IMR-90 (cell line): ENCODE measurements at regions not wholly inside any gene's neighbourhood (a gene's known extent, or its start where the extent isn't known, plus 50 kb on each side); places are given as distances from the start of the nearest gene placed in this dataset.

Experiments
- ATAC-seq: fragments of 200-7000 bp; cut with Tn5 transposase; 2 replicates; pipeline ENCODE4 v1.9.1; 2020; ENCODE audit warnings: low read depth, mild to moderate bottlenecking, moderate library complexity
- BruUV-seq: library from RNA; stranded (reverse); fragments of 400-500 nt; replicated peaks from 2 replicates; lab custom pipeline; 2021; lab: Mats Ljungman, UMichigan
- CTCF ChIA-PET: fragments of 300-600 bp; formaldehyde crosslinking; extraction: SDS; loops from one replicate; lab custom pipeline; 2021; ENCODE audit warnings: antibody characterized with exemption; lab: Yijun Ruan, JAX
- POLR2A ChIA-PET: fragments of 300-600 bp; sonication (Branson Sonifier 250); formaldehyde crosslinking; loops from one replicate; lab custom pipeline; 2022; ENCODE audit warnings: antibody characterized with exemption; ENCODE audit not compliant: unreplicated experiment; lab: Charles Lee
- DNase-seq: peaks from one replicate; pipeline ENCODE4 v3.0.0; 2013
- H2AFZ ChIP-seq: replicated peaks from 2 replicates; pipeline ENCODE3; 2013; ENCODE audit warnings: low read length, mild to moderate bottlenecking; ENCODE audit not compliant: poor library complexity
- H2AK5ac ChIP-seq: 2 replicates; pipeline ENCODE4 v1.6.1; 2013; ENCODE audit warnings: low read depth, low read length, inconsistent platforms
- H2AK9ac ChIP-seq: replicated peaks from 2 replicates; pipeline ENCODE3; 2013; ENCODE audit warnings: mild to moderate bottlenecking, low read depth, low read length, moderate library complexity; ENCODE audit not compliant: poor library complexity
- H2BK120ac ChIP-seq: 2 replicates; pipeline ENCODE4 v1.6.1; 2013; ENCODE audit warnings: low read depth, low read length, inconsistent platforms
- H2BK15ac ChIP-seq: 3 replicates; pipeline ENCODE4 v1.6.1; 2013; ENCODE audit warnings: low read depth, low read length, inconsistent platforms
- H2BK20ac ChIP-seq: 2 replicates; pipeline ENCODE4 v1.6.1; 2013; ENCODE audit warnings: low read depth, mild to moderate bottlenecking, inconsistent platforms, low read length, moderate library complexity
- H2BK5ac ChIP-seq: 2 replicates; pipeline ENCODE4 v1.6.1; 2013; ENCODE audit warnings: mild to moderate bottlenecking, low read depth, low read length, inconsistent platforms; ENCODE audit not compliant: poor library complexity, severe bottlenecking
- H3K14ac ChIP-seq: replicated peaks from 2 replicates; pipeline ENCODE4 v1.6.1; 2013; ENCODE audit warnings: low read depth, low read length, inconsistent platforms
- H3K18ac ChIP-seq: 2 replicates; pipeline ENCODE4 v1.6.1; 2013; ENCODE audit warnings: low read depth, low read length, control low read depth
- H3K23ac ChIP-seq: 2 replicates; pipeline ENCODE4 v1.6.1; 2013; ENCODE audit warnings: low read depth, low read length, inconsistent platforms
- H3K27ac ChIP-seq: 2 replicates; pipeline ENCODE4 v1.5.1; 2013; ENCODE audit warnings: mild to moderate bottlenecking, control low read depth, low read length; ENCODE audit not compliant: insufficient read depth
- H3K27me3 ChIP-seq: 2 replicates; pipeline ENCODE4 v1.6.1; 2013; ENCODE audit warnings: low read length; ENCODE audit not compliant: control insufficient read depth, insufficient read depth
- H3K36me3 ChIP-seq: 2 replicates; pipeline ENCODE4 v1.6.1; 2013; ENCODE audit warnings: low read length, mixed read lengths; ENCODE audit not compliant: control insufficient read depth, insufficient read depth
- H3K4ac ChIP-seq: 2 replicates; pipeline ENCODE4 v1.6.1; 2013; ENCODE audit warnings: low read depth, low read length, inconsistent platforms
- H3K4me1 ChIP-seq: 2 replicates; pipeline ENCODE4 v1.6.1; 2013; ENCODE audit warnings: low read length, mixed read lengths; ENCODE audit not compliant: control insufficient read depth, insufficient read depth
- H3K4me2 ChIP-seq: 2 replicates; pipeline ENCODE4 v1.6.1; 2013; ENCODE audit warnings: low read depth, mild to moderate bottlenecking, control low read depth, low read length, moderate library complexity
- H3K4me3 ChIP-seq: 2 replicates; pipeline ENCODE4 v1.5.1; 2013; ENCODE audit warnings: low read depth, mild to moderate bottlenecking, control low read depth, low read length, moderate library complexity; ENCODE audit not compliant: insufficient read depth
- H3K56ac ChIP-seq: 2 replicates; pipeline ENCODE4 v1.6.1; 2013; ENCODE audit warnings: low read length, inconsistent platforms; ENCODE audit not compliant: insufficient read depth; ENCODE audit errors: extremely low read depth
- H3K79me1 ChIP-seq, 2 experiments: 2 replicates each; pipeline ENCODE4 v1.6.1; 2013; ENCODE audit warnings: low read length in 2 of 2, inconsistent platforms in 1 of 2, low read depth in 1 of 2
- H3K9ac ChIP-seq: 2 replicates; pipeline ENCODE4 v1.6.1; 2013; ENCODE audit warnings: low read depth, low read length, control low read depth
- H3K9me1 ChIP-seq: 2 replicates; pipeline ENCODE4 v1.6.1; 2013; ENCODE audit warnings: low read length, inconsistent platforms; ENCODE audit not compliant: insufficient read depth
- H3K9me3 ChIP-seq: 2 replicates; pipeline ENCODE4 v1.6.1; 2013; ENCODE audit warnings: low read length; ENCODE audit not compliant: control insufficient read depth, insufficient read depth
- H4K20me1 ChIP-seq: 2 replicates; pipeline ENCODE4 v1.6.1; 2013; ENCODE audit warnings: low read length, inconsistent platforms; ENCODE audit not compliant: insufficient read depth
- H4K5ac ChIP-seq: 2 replicates; pipeline ENCODE4 v1.6.1; 2013; ENCODE audit warnings: mild to moderate bottlenecking, low read depth, low read length, control low read depth
- H4K8ac ChIP-seq, 2 experiments: 2 replicates each; pipeline ENCODE4 v1.6.1; 2013; ENCODE audit warnings: low read depth in 2 of 2, low read length in 2 of 2, control low read depth in 1 of 2, inconsistent platforms in 1 of 2
- H4K91ac ChIP-seq: 2 replicates; pipeline ENCODE4 v1.6.1; 2013; ENCODE audit warnings: low read depth, low read length, inconsistent platforms; ENCODE audit not compliant: insufficient read depth
- BHLHE40 ChIP-seq: fragments of 150-350 bp; IDR thresholded peaks from 2 replicates; pipeline ENCODE4 v1.6.1; 2016; ENCODE audit warnings: mild to moderate bottlenecking, low read depth, low read length
- CHD1 ChIP-seq: IDR thresholded peaks from 2 replicates; pipeline ENCODE4 v1.6.1; 2012; ENCODE audit warnings: low read depth, low read length, improper control_type of control experiment
- MAFK ChIP-seq: IDR thresholded peaks from 2 replicates; pipeline ENCODE4 v1.6.1; 2012; ENCODE audit warnings: low read depth, low read length, improper control_type of control experiment
- MXI1 ChIP-seq: IDR thresholded peaks from 2 replicates; pipeline ENCODE4 v1.6.1; 2012; ENCODE audit warnings: low read depth, mild to moderate bottlenecking, low read length, moderate library complexity, borderline replicate concordance
- NFE2L2 ChIP-seq: fragments of 150-350 bp; IDR thresholded peaks from 2 replicates; pipeline ENCODE4 v1.6.1; 2016; ENCODE audit warnings: low read depth, mild to moderate bottlenecking, low read length
- POLR2A ChIP-seq: IDR thresholded peaks from 2 replicates; pipeline ENCODE4 v1.6.1; 2012; ENCODE audit warnings: mild to moderate bottlenecking, low read depth, low read length
- RCOR1 ChIP-seq: IDR thresholded peaks from 2 replicates; pipeline ENCODE4 v1.6.1; 2012; ENCODE audit warnings: mild to moderate bottlenecking, low read length, improper control_type of control experiment; ENCODE audit not compliant: insufficient replicate concordance
- SMC3 ChIP-seq: fragments of 150-350 bp; IDR thresholded peaks from 2 replicates; pipeline ENCODE4 v1.6.1; 2016; ENCODE audit warnings: low read depth, mild to moderate bottlenecking, antibody characterized with exemption, low read length, moderate library complexity
- USF2 ChIP-seq: fragments of 150-350 bp; IDR thresholded peaks from 2 replicates; pipeline ENCODE4 v1.6.1; 2017; ENCODE audit warnings: mild to moderate bottlenecking, antibody characterized with exemption, low read length, low read depth
- WGBS, 2 experiments: methylation state at CpG; one replicate each; pipeline versions ENCODE4 v1.1.5 to v1.1.7; 2013; ENCODE audit warnings: missing lambda C conversion rate in 2 of 2; ENCODE audit not compliant: insufficient read length in 1 of 2; ENCODE audit errors: extremely low coverage in 2 of 2; 5-methylcytosine and 5-hydroxymethylcytosine counted together
- dilution Hi-C: fragments of 300-500 bp; cut with HindIII; formaldehyde crosslinking; loops from one replicate; pipeline ENCODE4 v1.14.3; 2018; ENCODE audit warnings: low sequenced_read_pairs; ENCODE audit not compliant: unreplicated experiment
- in situ Hi-C: fragments of 300-500 bp; cut with MboI; formaldehyde crosslinking; loops from 3 replicates; pipeline ENCODE4 v1.14.3; 2019; ENCODE audit warnings: low sequenced_read_pairs, inconsistent platforms, mixed read lengths
- intact Hi-C: fragments of 100-400 bp; cut with micrococcal nuclease; formaldehyde crosslinking; loops from 2 replicates; pipeline ENCODE4 v1.10.0; 2022

GRCh38 chr2:184449760-184450159, 148.6 kb upstream of the ZNF804A start:
- Histone ChIP-seq H3K9me1 (no peaks in the 10 kb centered on the region), H3K23ac (no peak overlapping the region), H3K4me1 (no peaks in the 10 kb centered on the region), H2BK120ac (no peak overlapping the region), H3K4me3 (no peak overlapping the region), H3K14ac (no peak overlapping the region), H3K27me3 (no peaks in the 10 kb centered on the region), H4K8ac (no peak overlapping the region), H3K9ac (no peak overlapping the region), H3K27ac (no peak overlapping the region), H2BK20ac (no peak overlapping the region), H3K18ac (no peak overlapping the region), H2AK9ac (no peak overlapping the region), H2AK5ac (no peak overlapping the region), H3K4ac (no peak overlapping the region), H3K36me3 (no peaks in the 10 kb centered on the region), H4K20me1 (no peaks in the 10 kb centered on the region), H2BK15ac (no peak overlapping the region), H3K79me1 (no peaks in the 10 kb centered on the region), H3K4me2 (no peak overlapping the region), H3K56ac (no peak overlapping the region), H4K5ac (no peak overlapping the region), H3K9me3 (peaks cover 2% of the 10 kb centered on the region; the same call in 1 of the 2 replicates), H2BK5ac (no peak overlapping the region), H4K91ac (no peak overlapping the region), H2AFZ (no peak overlapping the region)
- in situ Hi-C loops: no loop called here
- dilution Hi-C loops: no loop called here
- no TSS peak for BruUV-seq
- no peak for ATAC-seq
- ChIA-PET CTCF (no interaction called here), POLR2A (no interaction called here)
- TF ChIP-seq USF2: no peak
- TF ChIP-seq MXI1: no peak
- no peak for TF ChIP-seq RCOR1
- TF ChIP-seq NFE2L2: no peak
- no peak for TF ChIP-seq BHLHE40
- TF ChIP-seq POLR2A: no peak
- TF ChIP-seq SMC3: no peak
- TF ChIP-seq MAFK: no peak
- no peak for TF ChIP-seq CHD1
- intact Hi-C loops: no loop called here
- no CpG with 5 or more reads among the region's 2 CpGs for WGBS, 2 experiments
- no peak for DNase-seq
